GM12892 (cell line): ENCODE measurements at regions not wholly inside any gene's neighbourhood (a gene's known extent, or its start where the extent isn't known, plus 50 kb on each side); places are given as distances from the start of the nearest gene placed in this dataset.
"Not testable (repeated sequence)": the region's sequence is repeated elsewhere in the genome, so short reads cannot be mapped to it uniquely, and the experiment has no call there.

Experiments used
- DNase-seq: peaks from one replicate; pipeline ENCODE4 v3.0.0; 2011; ENCODE audit not compliant: insufficient read length
- FAIRE-seq: peaks from 2 replicates; lab custom pipeline; 2011; peaks lifted over from hg19 to GRCh38; lab: Jason Lieb, UNC
- POLR2A ChIP-seq: IDR thresholded peaks from 2 replicates; pipeline ENCODE4 v1.6.1; 2011; ENCODE audit warnings: low read depth, low read length, control low read depth
- POLR2AphosphoS5 ChIP-seq: IDR thresholded peaks from 2 replicates; pipeline ENCODE4 v1.6.1; 2011; ENCODE audit warnings: low read depth, low read length, control low read depth
- TAF1 ChIP-seq: IDR thresholded peaks from 2 replicates; pipeline ENCODE4 v1.6.1; 2011; ENCODE audit warnings: low read depth, mild to moderate bottlenecking, control low read depth, low read length, borderline replicate concordance

DNA sequence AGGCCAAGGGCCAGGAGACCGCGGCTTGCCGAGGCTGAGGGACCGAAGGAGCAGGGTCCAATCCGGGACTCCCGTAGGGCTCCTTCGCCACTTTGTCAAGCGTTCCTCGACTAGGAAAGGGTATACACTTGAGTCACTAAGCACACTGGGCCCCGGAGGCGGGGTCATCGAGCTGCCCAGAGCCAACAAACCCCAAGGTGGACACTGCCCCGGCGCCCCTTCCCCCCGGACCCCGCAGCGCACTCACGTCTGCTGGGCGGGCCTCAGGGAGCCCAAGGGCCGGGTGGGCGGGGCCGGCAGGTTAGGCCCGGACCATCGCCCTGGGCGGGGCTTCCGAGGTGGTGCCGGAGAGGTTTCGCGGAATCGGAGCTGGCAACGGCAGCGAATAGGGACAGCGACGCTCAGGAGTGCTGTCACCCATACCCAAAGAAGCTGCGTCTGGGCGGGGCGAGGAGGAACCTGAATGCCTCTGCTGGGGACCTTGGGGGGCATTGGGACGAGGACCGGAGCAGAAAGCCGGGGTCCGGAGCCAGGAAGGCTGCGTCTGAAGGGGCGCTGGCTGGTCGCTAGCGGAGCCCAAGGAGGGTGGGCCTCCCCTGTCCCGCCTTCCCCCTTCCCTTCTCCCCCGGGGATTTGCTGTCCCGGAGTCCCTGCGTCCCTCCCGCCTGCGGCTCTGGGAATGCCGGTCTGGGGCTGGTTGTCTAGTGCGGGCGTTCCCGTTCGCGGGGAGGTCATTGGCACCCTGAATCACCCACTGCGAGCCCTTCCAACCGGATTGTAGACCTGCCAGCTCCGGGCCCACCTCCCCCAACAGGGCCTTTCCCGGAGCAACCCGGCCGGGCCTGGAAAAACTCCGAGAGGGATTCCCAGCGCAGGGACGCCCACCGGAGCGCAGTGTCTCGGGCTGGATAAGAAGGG lies 118.2 kb upstream of the SMURF2 start:
- FAIRE-seq: peak; percentile 17
- TF ChIP-seq POLR2A: no peak
- no peak for TF ChIP-seq TAF1
- TF ChIP-seq POLR2AphosphoS5: no peak
- DNase-seq: peak; percentile 72

DNA sequence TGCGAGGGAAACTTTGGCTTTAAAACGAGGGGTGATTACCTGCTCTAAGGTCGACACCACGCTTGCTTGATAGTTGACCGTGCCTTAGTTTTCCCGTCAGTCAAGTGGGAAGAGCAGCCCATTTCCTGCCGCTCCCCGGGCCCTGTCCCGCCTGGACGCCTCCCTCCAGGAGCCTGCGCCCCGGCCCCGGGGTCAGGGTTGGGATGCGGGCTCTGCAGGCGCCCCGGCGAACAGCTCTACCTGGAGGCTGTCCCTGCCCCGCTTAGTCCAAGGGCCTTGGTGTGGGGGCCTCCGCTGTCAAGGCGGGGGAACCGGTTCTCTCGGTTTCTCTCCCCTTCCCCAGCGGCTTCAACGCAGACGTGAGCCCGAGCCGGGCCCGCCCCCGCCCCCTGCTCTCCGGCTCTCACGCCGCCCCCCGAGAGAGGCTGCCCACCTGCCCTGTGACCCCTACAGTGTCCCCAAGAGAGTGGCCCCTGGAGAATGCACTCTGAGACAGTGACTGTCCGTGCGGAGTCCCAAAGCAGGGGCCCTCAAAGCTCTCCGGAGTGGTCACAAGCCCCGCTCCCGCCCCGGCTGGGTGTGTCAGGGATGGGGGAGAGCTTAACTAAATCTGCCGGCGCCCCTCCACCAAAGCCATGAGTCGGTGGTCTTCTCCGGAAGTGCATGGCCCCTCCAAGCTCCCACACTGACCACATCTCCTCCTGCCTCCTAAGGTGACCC lies 117.4 kb upstream of the SMURF2 start:
- FAIRE-seq (no peak), DNase-seq (no peak)
- TF ChIP-seq POLR2AphosphoS5 (no peak), TAF1 (no peak), POLR2A (no peak)

DNA sequence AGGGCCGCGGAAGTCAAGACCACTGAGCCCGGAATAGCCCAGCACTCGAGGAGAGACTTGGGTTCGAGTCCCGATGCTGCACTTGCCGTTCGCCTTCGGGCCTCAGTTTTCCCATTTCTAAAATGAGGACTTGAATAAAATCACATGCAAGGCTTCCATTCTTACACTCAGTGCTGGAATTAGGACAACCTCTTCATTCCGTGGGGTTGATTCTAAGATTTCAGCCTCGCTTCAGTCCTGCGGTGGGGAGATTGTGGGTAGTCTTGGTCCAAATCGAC lies 116.9 kb upstream of the SMURF2 start:
- FAIRE-seq, DNase-seq: not testable (repeated sequence)

DNA sequence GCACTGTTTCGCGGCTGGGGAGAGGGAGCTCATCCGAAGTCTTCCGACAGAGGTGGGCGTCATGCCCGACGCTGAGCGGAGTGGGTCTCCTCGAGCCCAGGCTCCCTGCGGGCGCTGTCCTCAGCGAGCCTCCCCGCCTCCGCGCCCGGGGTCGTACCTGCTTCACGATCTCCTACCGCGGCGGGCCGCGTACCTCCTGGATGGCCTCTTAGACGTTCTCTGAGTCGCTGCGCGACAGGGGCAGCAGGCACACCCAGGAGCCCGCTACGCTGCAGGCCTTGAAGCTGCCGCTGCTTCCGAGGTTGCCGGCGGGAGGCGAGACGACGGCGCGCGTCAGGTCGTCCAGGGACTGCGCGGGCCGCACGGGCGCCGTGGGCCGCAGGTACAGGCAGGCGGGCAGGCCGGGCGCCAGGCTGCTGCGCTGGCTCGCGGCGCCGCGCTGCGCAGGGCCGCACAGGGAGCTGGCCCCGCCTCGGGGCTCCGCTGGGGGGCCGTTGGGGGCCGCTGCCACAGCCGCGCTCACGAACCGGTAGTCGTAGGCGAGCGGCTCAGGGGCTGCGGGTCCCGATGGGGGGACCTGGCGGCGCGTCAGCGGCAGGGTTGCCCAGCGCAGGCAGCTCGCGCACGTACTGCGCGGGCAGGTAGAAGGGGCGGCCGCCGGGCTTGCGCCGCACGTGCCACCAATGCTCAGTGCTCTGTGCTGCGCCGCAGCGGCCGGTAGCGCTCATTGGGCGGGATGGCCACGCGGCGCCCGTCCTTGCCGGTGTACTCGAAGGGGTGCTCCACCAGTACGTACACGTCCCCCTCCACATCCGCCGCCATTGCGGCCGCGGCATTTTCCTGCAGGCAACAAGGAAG lies 116.4 kb upstream of the SMURF2 start:
- FAIRE-seq (no peak), DNase-seq (no peak)
- TF ChIP-seq TAF1 (no peak), POLR2A (no peak), POLR2AphosphoS5 (no peak)

DNA sequence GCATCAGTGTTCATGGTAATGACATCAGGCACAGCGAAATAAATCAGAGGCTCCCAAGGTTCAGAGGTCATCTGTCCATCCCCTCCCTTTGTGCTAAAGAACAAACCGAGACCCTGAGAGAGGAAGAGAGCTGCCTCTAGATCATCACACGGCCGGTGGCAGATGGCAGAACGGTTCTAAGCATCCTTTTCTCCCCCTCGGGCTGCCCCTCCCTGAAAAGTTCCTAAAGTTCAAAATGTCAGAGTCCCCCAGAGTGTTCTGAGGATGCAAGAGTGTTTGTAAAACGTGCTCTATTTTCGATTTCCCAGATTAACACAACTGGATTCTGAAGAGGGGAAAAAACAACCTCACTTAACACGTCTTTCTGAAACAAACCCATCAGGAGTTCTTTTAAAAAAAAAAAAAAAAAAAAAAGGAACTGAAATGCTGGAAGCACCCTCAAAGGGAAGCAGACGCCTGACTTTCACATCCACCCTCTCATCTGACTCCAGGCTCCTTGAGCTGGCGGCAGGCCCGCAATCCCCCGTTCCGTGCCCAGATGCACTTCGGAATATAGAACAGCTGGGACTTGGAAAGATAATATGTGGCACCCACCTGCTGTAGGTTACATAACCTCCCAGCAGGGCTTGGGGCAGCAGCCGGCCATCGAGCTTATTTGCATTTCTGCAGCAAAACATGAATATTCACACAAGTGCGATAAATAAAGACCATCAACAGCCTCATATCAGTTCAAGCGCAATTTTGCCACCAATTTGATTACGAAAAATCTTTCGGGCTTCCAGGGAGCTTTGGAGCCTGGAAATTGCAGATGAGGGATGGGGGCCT lies 115.5 kb upstream of the SMURF2 start:
- TF ChIP-seq POLR2A (no peak), TAF1 (no peak), POLR2AphosphoS5 (no peak)
- FAIRE-seq (peak; percentile 67), DNase-seq (no peak)

DNA sequence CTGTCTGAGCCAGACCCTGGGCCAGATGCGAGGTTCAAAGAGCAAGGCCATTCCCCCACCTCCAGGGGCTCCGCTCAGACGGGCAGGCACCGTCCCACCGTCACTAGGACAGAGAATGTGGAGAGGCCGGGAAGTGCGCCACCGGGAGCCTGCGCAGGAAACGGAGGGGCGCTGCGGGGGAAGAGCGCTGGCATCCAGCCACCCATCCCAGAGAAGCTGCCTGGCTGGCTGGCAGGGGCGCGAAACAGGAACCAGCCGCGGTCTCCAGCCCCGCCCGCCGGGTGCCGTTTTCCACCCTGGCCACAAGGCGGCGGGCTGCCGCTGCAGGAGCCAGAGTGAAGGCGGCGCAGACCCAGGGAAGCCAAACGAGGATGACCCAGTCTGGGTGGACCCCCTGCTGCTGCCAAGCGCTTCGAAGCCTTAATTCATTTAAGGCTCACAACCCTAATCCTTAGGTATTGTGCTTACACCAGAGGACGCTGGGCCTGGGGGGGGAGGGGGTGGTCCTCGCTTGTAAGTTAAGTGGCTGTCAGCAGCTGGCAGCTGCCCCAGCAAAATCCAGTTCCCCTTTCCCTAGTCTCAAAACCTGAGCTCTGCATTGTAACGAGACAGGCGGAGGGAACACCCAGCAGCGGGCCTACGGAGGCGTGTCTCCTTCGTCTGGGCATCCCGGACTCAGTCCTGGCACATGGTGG lies 114.8 kb upstream of the SMURF2 start:
- FAIRE-seq (peak; percentile 100), DNase-seq (peak; percentile 77)

DNA sequence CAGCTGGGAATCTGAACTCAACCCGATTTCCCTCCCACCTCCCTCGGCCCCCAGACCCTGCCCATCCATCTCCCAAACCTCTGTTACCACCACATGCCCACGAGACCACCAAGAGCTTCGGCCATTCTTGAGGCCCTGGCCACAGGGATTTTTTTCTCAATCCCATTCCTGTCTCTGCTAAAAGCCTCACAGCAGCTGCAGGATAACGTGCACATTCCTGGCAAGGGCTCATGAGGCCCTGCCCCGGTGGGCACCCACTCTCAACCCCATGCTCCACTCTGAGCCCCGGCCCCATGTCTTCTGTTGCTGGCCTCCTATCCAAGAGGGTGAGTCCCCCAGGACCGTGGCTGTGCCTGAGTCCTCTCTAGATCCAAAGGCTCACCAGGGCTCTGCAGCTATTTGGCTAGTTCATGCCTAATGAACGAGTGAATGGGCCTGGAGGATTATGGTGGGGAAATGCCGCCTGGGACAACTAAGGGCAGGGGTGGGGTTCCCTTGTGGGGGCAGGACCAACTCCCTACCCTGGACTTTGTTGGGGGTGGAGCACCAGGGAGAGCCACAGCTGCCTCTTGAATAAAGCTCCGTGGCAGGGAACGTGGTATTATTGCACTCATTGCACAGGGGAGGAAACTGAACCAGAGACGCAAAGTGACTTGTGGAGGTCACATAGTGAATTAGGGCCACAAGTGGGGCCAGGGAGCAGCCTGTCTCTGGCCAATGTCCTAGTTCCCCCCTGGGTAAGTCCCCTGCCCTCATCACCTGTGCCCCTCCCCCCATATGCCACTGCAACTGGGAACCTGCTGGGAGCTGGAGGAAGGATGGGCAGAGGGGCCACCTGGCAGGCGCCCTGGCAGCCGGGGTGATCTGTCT lies 113.8 kb upstream of the SMURF2 start:
- FAIRE-seq (peak; percentile 30), DNase-seq (no peak)
- TF ChIP-seq TAF1: no peak
- TF ChIP-seq POLR2AphosphoS5: no peak
- no peak for TF ChIP-seq POLR2A

DNA sequence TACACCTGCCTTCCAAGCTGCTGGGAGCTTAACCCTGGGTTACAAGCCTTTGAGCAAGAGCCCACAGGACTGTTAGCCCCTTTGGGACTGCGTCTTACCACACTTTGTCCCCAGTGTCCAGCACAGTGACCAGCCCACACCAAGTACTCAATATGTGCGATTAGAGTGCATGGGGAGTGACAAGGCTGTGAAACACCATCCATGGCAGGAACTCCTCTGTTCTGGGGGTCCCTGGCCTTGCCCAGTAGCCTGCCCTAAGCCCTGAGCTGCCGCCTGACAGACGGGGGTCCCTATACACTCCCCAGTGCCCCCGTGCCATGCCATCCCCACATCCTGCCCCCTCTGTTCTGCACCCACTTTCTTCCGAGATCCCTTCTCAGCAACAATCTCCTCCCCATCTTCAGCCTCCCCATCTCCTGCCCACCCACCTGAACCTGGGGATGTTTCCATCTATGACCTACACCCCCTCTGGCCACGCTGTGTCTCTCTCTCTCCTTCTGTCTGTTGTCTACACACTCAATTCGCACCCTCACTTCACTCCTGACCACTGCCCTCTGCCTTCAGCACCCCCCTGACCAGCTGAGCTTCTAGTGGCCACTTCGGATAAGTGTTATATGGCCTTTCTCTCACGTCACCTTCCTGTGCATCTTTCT lies 112.9 kb upstream of the SMURF2 start:
- TF ChIP-seq POLR2A (no peak), TAF1 (no peak), POLR2AphosphoS5 (no peak)
- DNase-seq (no peak), FAIRE-seq (no peak)
